H1 (cell line): ENCODE measurements at regions not wholly inside any gene's neighbourhood (a gene's known extent, or its start where the extent isn't known, plus 50 kb on each side); places are given as distances from the start of the nearest gene placed in this dataset.

Experiments
- CTCF ChIA-PET: fragments of 300-600 bp; sonication (Branson Sonifier 250); formaldehyde crosslinking; loops from one replicate; lab custom pipeline; 2021; ENCODE audit not compliant: partially characterized antibody; lab: Charles Lee
- POLR2A ChIA-PET: fragments of 300-600 bp; sonication (Branson Sonifier 250); formaldehyde crosslinking; loops from one replicate; lab custom pipeline; 2021; ENCODE audit warnings: inconsistent platforms; ENCODE audit not compliant: partially characterized antibody; lab: Charles Lee
- DNase-seq, 2 experiments: peaks; one replicate each; pipeline versions ENCODE4 v3.0.0 to v3.0.0-alpha.2; 2010 to 2022; ENCODE audit warnings: low spot score in 2 of 2, low read depth in 1 of 2, mixed read lengths in 1 of 2
- FAIRE-seq: peaks from 2 replicates; lab custom pipeline; 2011; peaks lifted over from hg19 to GRCh38; lab: Jason Lieb, UNC
- H2AFZ ChIP-seq: 2 replicates; pipeline ENCODE4 v1.8.1; 2012; ENCODE audit warnings: low read length, inconsistent platforms
- H2AK5ac ChIP-seq: 2 replicates; pipeline ENCODE4 v1.6.1; 2013; ENCODE audit warnings: low read depth, low read length
- H2BK120ac ChIP-seq: replicated peaks from 2 replicates; pipeline ENCODE3; 2013; ENCODE audit warnings: low read depth, low read length, inconsistent platforms
- H2BK12ac ChIP-seq: 2 replicates; pipeline ENCODE4 v1.6.1; 2013; ENCODE audit warnings: low read depth, low read length
- H2BK15ac ChIP-seq: 2 replicates; pipeline ENCODE4 v1.6.1; 2013; ENCODE audit warnings: low read length
- H2BK20ac ChIP-seq: 2 replicates; pipeline ENCODE4 v1.6.1; 2013; ENCODE audit warnings: low read length
- H2BK5ac ChIP-seq: 2 replicates; pipeline ENCODE4 v1.6.1; 2013; ENCODE audit warnings: low read depth, low read length
- H3K14ac ChIP-seq: 2 replicates; pipeline ENCODE4 v1.6.1; 2013; ENCODE audit warnings: inconsistent platforms; ENCODE audit not compliant: insufficient read length
- H3K18ac ChIP-seq: 2 replicates; pipeline ENCODE4 v1.6.1; 2013; ENCODE audit warnings: low read length; ENCODE audit errors: extremely low read depth
- H3K23ac ChIP-seq: 2 replicates; pipeline ENCODE4 v1.6.1; 2013; ENCODE audit warnings: inconsistent platforms; ENCODE audit not compliant: insufficient read length
- H3K23me2 ChIP-seq: 2 replicates; pipeline ENCODE4 v1.6.1; 2013; ENCODE audit warnings: low read depth, low read length
- H3K27ac ChIP-seq: 2 replicates; pipeline ENCODE4 v1.6.1; 2011; ENCODE audit warnings: low read depth, low read length, inconsistent platforms
- H3K27me3 ChIP-seq, 4 experiments: replicated peaks in 1 of 4; 1 replicate in 1 of 4; 2 replicates in 3 of 4; pipeline versions ENCODE4 v1.6.1 to v1.8.1; 2011 to 2013; ENCODE audit warnings: low read length in 3 of 4, mild to moderate bottlenecking in 3 of 4, inconsistent platforms in 2 of 4, mixed read lengths in 2 of 4, moderate library complexity in 1 of 4; ENCODE audit not compliant: control insufficient read depth in 3 of 4, insufficient read depth in 3 of 4; ENCODE audit errors: extremely low read depth in 1 of 4
- H3K36me3 ChIP-seq, 4 experiments: 2 replicates each; pipeline versions ENCODE4 v1.6.1 to v1.8.1; 2011 to 2013; ENCODE audit warnings: mild to moderate bottlenecking in 4 of 4, low read length in 3 of 4, moderate library complexity in 2 of 4, control low read depth in 1 of 4, inconsistent platforms in 1 of 4; ENCODE audit not compliant: insufficient read depth in 4 of 4, control insufficient read depth in 2 of 4
- H3K4ac ChIP-seq: replicated peaks from 2 replicates; pipeline ENCODE3; 2013; ENCODE audit warnings: low read length, low read depth, mixed read lengths, inconsistent platforms; ENCODE audit not compliant: insufficient read length
- H3K4me1 ChIP-seq, 4 experiments: replicated peaks in 1 of 4; 1 replicate in 1 of 4; 2 replicates in 3 of 4; pipeline versions ENCODE4 v1.6.1 to v1.8.1; 2011 to 2013; ENCODE audit warnings: low read length in 3 of 4, inconsistent platforms in 2 of 4, mixed read lengths in 1 of 4; ENCODE audit not compliant: insufficient read depth in 4 of 4, control insufficient read depth in 3 of 4
- H3K4me2 ChIP-seq, 2 experiments: 2 replicates each; pipeline versions ENCODE4 v1.6.1 to v1.8.1; 2011 to 2013; ENCODE audit warnings: low read depth in 2 of 2, low read length in 2 of 2, control low read depth in 1 of 2, inconsistent platforms in 1 of 2, mild to moderate bottlenecking in 1 of 2; ENCODE audit not compliant: insufficient read depth in 1 of 2
- H3K4me3 ChIP-seq, 4 experiments: fragments of 200-600, 300-600 bp in 1 of 4; sonication (generic), shearing (Covaris generic), sonication (Bioruptor Twin) in 1 of 4; 2 replicates each; pipeline versions ENCODE4 v1.5.1 to v1.8.1; 2011 to 2016; ENCODE audit warnings: low read length in 4 of 4, low read depth in 3 of 4, control low read depth in 2 of 4, inconsistent platforms in 2 of 4, mild to moderate bottlenecking in 2 of 4, mixed read lengths in 1 of 4, moderate library complexity in 1 of 4; ENCODE audit not compliant: insufficient read depth in 2 of 4; ENCODE audit errors: extremely low read depth in 1 of 4
- H3K56ac ChIP-seq: replicated peaks from 2 replicates; pipeline ENCODE3; 2013; ENCODE audit warnings: low read depth, mild to moderate bottlenecking, mixed read lengths, low read length, inconsistent platforms; ENCODE audit not compliant: insufficient read length
- H3K79me1 ChIP-seq: 2 replicates; pipeline ENCODE4 v1.6.1; 2013; ENCODE audit warnings: low read depth, low read length, control low read depth
- H3K79me2 ChIP-seq, 2 experiments: 2 replicates each; pipeline versions ENCODE4 v1.6.1 to v1.8.1; 2012 to 2013; ENCODE audit warnings: low read length in 2 of 2, mild to moderate bottlenecking in 2 of 2, inconsistent platforms in 1 of 2; ENCODE audit not compliant: insufficient read depth in 2 of 2, control insufficient read depth in 1 of 2
- H3K9ac ChIP-seq, 4 experiments: replicated peaks in 1 of 4; 1 replicate in 1 of 4; 2 replicates in 3 of 4; pipeline versions ENCODE4 v1.6.1 to v1.8.1; 2011 to 2013; ENCODE audit warnings: low read depth in 3 of 4, low read length in 3 of 4, control low read depth in 2 of 4, mild to moderate bottlenecking in 2 of 4, moderate library complexity in 2 of 4, inconsistent platforms in 1 of 4; ENCODE audit errors: extremely low read depth in 1 of 4
- H3K9me3 ChIP-seq, 2 experiments: 2 replicates each; pipeline versions ENCODE4 v1.6.1 to v1.8.1; 2012 to 2013; ENCODE audit warnings: mild to moderate bottlenecking in 2 of 2, moderate library complexity in 2 of 2, control low read depth in 1 of 2, inconsistent platforms in 1 of 2, low read depth in 1 of 2, low read length in 1 of 2, mixed read lengths in 1 of 2; ENCODE audit not compliant: insufficient read depth in 2 of 2
- H4K20me1 ChIP-seq, 2 experiments: replicated peaks in 1 of 2; 2 replicates each; pipeline versions ENCODE3 to v1.8.1; 2011 to 2013; ENCODE audit warnings: inconsistent platforms in 2 of 2, low read length in 2 of 2, mild to moderate bottlenecking in 1 of 2; ENCODE audit not compliant: insufficient read depth in 2 of 2, control insufficient read depth in 1 of 2
- H4K5ac ChIP-seq: 2 replicates; pipeline ENCODE4 v1.6.1; 2013; ENCODE audit warnings: low read length, low read depth, mixed read lengths, inconsistent platforms; ENCODE audit not compliant: insufficient read length
- H4K8ac ChIP-seq: 2 replicates; pipeline ENCODE4 v1.8.0; 2013; ENCODE audit warnings: mild to moderate bottlenecking, moderate library complexity, low read length, inconsistent platforms; ENCODE audit not compliant: insufficient read depth; ENCODE audit errors: extremely low read depth
- H4K91ac ChIP-seq: replicated peaks from 2 replicates; pipeline ENCODE3; 2013; ENCODE audit warnings: low read length, mixed read lengths, inconsistent platforms; ENCODE audit not compliant: insufficient read length
- BRCA1 ChIP-seq: IDR thresholded peaks from 2 replicates; pipeline ENCODE4 v1.6.1; 2012; ENCODE audit warnings: low read depth, low read length, improper control_type of control experiment
- CEBPB ChIP-seq: IDR thresholded peaks from 2 replicates; pipeline ENCODE4 v1.6.1; 2012; ENCODE audit warnings: low read depth, low read length
- CTBP2 ChIP-seq: IDR thresholded peaks from 2 replicates; pipeline ENCODE4 v1.7.0; 2011; ENCODE audit warnings: borderline replicate concordance, mild to moderate bottlenecking, moderate library complexity, mixed read lengths, low read length; ENCODE audit not compliant: insufficient read depth, insufficient read length
- CTCF ChIP-seq, 3 experiments: IDR thresholded peaks; 1 replicate in 2 of 3; 2 replicates in 1 of 3; pipeline versions ENCODE4 v1.5.1 to v1.6.1; 2011; ENCODE audit warnings: low read length in 3 of 3, mild to moderate bottlenecking in 3 of 3, inconsistent platforms in 2 of 3, low read depth in 1 of 3, moderate library complexity in 1 of 3; ENCODE audit not compliant: insufficient read depth in 1 of 3; ENCODE audit errors: control extremely low read depth in 1 of 3
- HDAC2 ChIP-seq, 2 experiments: fragments of 300-600 bp in 1 of 2; sonication (generic) in 1 of 2; IDR thresholded peaks; 2 replicates each; pipeline ENCODE4 v1.6.1; 2011 to 2012; ENCODE audit warnings: low read depth in 2 of 2, low read length in 2 of 2, mild to moderate bottlenecking in 2 of 2, moderate library complexity in 2 of 2, borderline replicate concordance in 1 of 2, inconsistent platforms in 1 of 2
- PHF8 ChIP-seq: fragments of 200-600 bp; sonication (generic); conservative IDR thresholded peaks from 2 replicates; pipeline ENCODE4 v1.7.1; 2012; ENCODE audit warnings: low read depth, mild to moderate bottlenecking, inconsistent platforms, low read length, moderate library complexity
- RAD21 ChIP-seq, 2 experiments: IDR thresholded peaks in 1 of 2; conservative IDR thresholded peaks in 1 of 2; 2 replicates each; pipeline ENCODE4 v1.6.1; 2011; ENCODE audit warnings: low read depth in 2 of 2, low read length in 2 of 2, improper control_type of control experiment in 1 of 2, inconsistent platforms in 1 of 2, mild to moderate bottlenecking in 1 of 2, moderate library complexity in 1 of 2
- RXRA ChIP-seq: IDR thresholded peaks from 2 replicates; pipeline ENCODE4 v1.6.1; 2011; ENCODE audit warnings: low read depth, mild to moderate bottlenecking, low read length, moderate library complexity; ENCODE audit not compliant: insufficient read depth
- SUZ12 ChIP-seq: fragments of 200-600 bp; sonication (generic); IDR thresholded peaks from 2 replicates; pipeline ENCODE4 v1.6.1; 2012; ENCODE audit warnings: mild to moderate bottlenecking, inconsistent platforms, low read length, moderate library complexity, mixed read lengths
- TAF1 ChIP-seq: IDR thresholded peaks from 2 replicates; pipeline ENCODE4 v1.6.1; 2011; ENCODE audit warnings: mild to moderate bottlenecking, low read depth, low read length
- TAF7 ChIP-seq: optimal IDR thresholded peaks from 2 replicates; pipeline ENCODE3; 2011; ENCODE audit warnings: low read depth, mild to moderate bottlenecking, inconsistent platforms, low read length, moderate library complexity, borderline replicate concordance
- WGBS, 2 experiments: shearing (Covaris generic) in 1 of 2; methylation state at CpG; one replicate each; pipeline versions ENCODE4 v1.1.6 to v1.1.7; 2013 to 2015; ENCODE audit warnings: low lambda C conversion rate in 2 of 2, mixed read lengths in 2 of 2, inconsistent platforms in 1 of 2, low coverage in 1 of 2, missing lambda C conversion rate in 1 of 2; ENCODE audit not compliant: insufficient replicate concordance in 2 of 2, insufficient coverage in 1 of 2, insufficient read length in 1 of 2; ENCODE audit errors: extremely low coverage in 1 of 2, missing lambda C conversion rate in 1 of 2; 5-methylcytosine and 5-hydroxymethylcytosine counted together

GRCh38 chr4:108488865-108489264 is 131.5 kb upstream of the RPL34 start:
- no peak overlapping the region for H2BK5ac ChIP-seq
- CTCF ChIA-PET: interaction anchor here (0.6 to 1.2 kb wide), 2 partner anchors 83 to 119 kb away, joined by 3 read pairs; no protein-coding TSS in a partner anchor
- no peak overlapping the region for H3K4me2 ChIP-seq
- no peak overlapping the region for H2BK12ac ChIP-seq
- H4K8ac ChIP-seq: no peak overlapping the region
- H3K4me3 ChIP-seq: no peak overlapping the region
- FAIRE-seq (no peak), DNase-seq (no peak)
- H4K5ac ChIP-seq: no peak overlapping the region
- 69% methylated on average over 1 of the region's 1 CpG; no CpG with 5 or more reads in 1 of the 2 experiments for WGBS, 2 experiments
- H2AFZ ChIP-seq: no peak overlapping the region
- no peaks in the 10 kb centered on the region for H3K23me2 ChIP-seq
- H3K23ac ChIP-seq: no peak overlapping the region
- no peak overlapping the region for H2AK5ac ChIP-seq
- no peak overlapping the region for H3K56ac ChIP-seq
- no peaks in the 10 kb centered on the region for H3K79me2 ChIP-seq
- H3K36me3 ChIP-seq: no peaks in the 10 kb centered on the region
- H3K14ac ChIP-seq: no peak overlapping the region
- no peak overlapping the region for H3K9ac ChIP-seq
- no peaks in the 10 kb centered on the region; a peak in 1 of 7 replicates for H3K4me1 ChIP-seq
- no peaks in the 10 kb centered on the region for H3K9me3 ChIP-seq
- H3K79me1 ChIP-seq: no peaks in the 10 kb centered on the region
- no peaks in the 10 kb centered on the region for H4K20me1 ChIP-seq
- H3K4ac ChIP-seq: no peak overlapping the region
- no peak overlapping the region for H3K18ac ChIP-seq
- no peaks in the 10 kb centered on the region for H3K27me3 ChIP-seq
- H2BK20ac ChIP-seq: no peak overlapping the region
- no peak overlapping the region for H2BK15ac ChIP-seq
- H4K91ac ChIP-seq: no peak overlapping the region
- H2BK120ac ChIP-seq: no peak overlapping the region
- no peak overlapping the region for H3K27ac ChIP-seq
- POLR2A ChIA-PET: no interaction called here
- no peak for TF ChIP-seq RAD21 (IDR thresholded peaks at IDR 0.05 in 1 of 2, conservative IDR thresholded peaks at IDR 0.05 in 1 of 2; ENCODE audit: low read depth in 2 of 2, low read length in 2 of 2)
- TF ChIP-seq BRCA1: no peak
- no peak for TF ChIP-seq CTBP2
- TF ChIP-seq CTCF (IDR thresholded peaks at IDR 0.05; ENCODE audit: control extremely low read depth in 1 of 3, insufficient read depth in 1 of 3, low read depth in 1 of 3, low read length in 3 of 3): no peak
- TF ChIP-seq PHF8: no peak
- no peak for TF ChIP-seq HDAC2 (IDR thresholded peaks at IDR 0.05; ENCODE audit: borderline replicate concordance in 1 of 2, low read depth in 2 of 2, low read length in 2 of 2)
- TF ChIP-seq TAF1: no peak
- no peak for TF ChIP-seq SUZ12
- no peak for TF ChIP-seq TAF7
- TF ChIP-seq RXRA: no peak
- TF ChIP-seq CEBPB: no peak
